ENCODE measurements at regions not wholly inside any gene's neighbourhood (a gene's known extent, or its start where the extent isn't known, plus 50 kb on each side); places are given as distances from the start of the nearest gene placed in this dataset.

DNA sequence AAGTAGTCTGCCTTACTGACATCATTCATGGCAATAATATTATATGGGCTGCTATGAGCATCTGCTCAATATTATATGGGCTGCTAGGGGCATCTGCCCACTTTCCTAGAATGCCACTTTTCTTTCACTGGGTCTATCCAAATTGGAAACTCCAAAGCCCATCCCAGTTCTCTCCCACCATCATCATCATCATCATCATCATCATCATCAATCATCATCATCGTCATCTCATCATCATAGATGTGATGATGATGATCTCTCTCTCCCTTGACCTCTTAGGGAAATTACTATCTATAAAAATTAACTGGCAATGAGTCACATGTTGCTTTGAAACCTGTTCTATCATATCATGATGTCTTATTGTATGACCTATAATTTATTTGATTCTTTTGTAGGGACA is 222.0 kb downstream of the TJP1 start:
- no peak for DNase-seq

DNA sequence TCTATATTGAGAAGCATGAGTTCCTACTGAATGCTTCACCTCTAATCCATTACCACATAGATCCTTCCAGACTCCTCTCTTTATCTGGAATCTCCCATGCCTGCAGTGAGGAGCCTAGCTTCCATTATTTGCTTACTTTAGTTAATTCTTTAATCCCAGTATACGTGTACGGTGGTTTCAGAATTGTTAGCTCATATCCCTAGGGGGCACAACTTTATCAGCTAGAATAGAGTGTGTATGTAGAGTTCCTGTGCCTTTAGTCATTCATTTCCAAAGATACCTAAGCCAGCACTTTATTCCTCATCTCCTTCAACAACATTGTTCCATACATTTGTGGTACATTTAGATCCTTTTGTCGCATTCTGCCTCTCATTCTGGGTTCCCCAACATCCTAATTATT is 226.0 kb downstream of the TJP1 start:
- no peak for DNase-seq

DNA sequence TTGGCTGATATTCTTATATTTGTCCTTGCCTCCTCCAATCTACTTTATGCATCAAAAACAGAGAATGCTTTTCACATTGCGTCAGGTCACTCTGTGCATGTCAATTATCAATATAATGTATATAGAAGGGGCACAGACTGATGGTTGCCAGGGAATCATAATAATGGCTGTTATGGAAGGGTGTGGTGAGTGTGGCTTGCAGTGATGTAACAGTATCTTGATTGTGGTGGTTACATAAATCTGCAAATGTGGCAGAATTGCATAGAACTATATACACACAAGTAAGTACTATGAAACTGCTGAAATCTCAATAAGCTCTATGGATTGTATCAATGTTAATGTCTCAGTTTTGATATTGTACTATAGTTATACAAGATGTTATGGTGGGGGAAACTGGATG is 228.6 kb downstream of the TJP1 start:
- DNase-seq, result no peak

DNA sequence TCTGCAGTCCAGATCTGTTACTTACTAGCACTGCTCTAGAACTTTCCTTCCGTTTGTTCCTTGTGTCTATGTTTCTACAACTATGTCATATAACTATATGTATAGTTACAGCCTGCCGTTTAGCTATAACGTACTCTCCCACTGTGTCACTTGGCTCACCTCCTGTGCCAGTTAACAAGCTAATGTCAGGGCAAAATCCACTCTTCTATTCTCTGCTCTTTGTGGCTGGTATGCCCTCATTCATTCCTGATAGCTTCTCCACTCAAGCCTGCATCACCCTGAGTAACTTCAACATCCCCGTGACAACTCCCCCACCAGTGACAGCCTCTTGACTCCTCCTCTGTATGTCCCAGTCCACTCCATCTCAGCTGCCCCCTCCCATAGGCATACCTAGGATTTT is 229.2 kb downstream of the TJP1 start:
- DNase-seq, result no peak

DNA sequence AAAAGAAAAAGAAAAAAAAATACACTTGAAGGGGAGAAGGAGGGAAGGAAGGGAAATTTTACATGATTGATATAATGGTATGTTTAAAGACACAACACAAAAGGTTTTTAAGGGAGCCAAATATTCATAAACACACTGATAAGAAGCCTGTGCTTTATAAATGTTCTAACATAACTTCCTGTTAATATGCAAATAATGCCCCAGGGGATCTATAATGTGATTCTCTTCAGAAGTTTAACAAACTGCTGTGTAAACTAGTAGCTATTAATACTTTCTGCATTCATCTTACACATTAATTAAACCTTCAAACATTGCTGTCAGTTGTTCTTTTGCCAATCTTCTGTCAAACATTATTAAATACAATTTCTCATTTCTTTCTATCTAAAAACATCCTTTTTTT is 231.6 kb downstream of the TJP1 start:
- no peak for DNase-seq

DNA sequence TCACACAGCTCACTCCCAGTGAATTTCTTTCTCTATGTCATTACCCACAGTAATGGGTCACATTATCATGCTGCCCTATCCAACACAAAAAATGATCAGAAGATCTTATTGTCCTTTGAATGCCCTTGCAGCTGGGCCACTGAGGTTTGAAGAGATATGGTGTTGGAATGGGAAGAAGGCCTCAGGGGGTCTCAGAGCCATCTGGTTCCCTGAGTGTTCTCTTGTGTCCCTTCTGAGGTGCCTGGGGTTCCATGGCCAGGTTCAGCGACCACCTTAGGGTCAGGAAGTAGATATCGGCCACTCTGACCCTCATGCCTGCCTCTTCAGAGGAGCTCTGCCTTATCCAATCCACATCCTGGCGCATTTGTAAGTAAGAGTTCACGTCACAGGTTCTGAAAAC is 232.3 kb downstream of the TJP1 start:
- DNase-seq, result no peak

DNA sequence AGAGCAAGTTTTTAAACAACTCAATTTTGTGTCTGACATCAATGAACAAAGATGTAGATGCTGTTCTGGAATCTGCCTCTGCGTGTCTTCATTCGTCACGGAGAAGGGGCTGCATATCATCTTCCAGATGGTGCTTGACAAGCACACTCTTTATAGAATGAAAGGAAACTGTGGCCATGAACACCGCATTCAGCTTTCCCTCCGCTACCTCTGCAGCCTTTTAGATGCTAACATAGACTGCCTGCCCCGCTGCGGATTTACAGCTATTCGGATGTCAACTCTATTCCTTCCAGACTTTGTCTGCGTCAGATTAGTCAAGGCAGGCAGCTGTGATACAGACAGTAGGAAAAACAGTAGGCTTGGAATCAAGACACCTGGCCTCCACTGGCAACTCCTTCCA is 232.9 kb downstream of the TJP1 start:
- no peak for DNase-seq

DNA sequence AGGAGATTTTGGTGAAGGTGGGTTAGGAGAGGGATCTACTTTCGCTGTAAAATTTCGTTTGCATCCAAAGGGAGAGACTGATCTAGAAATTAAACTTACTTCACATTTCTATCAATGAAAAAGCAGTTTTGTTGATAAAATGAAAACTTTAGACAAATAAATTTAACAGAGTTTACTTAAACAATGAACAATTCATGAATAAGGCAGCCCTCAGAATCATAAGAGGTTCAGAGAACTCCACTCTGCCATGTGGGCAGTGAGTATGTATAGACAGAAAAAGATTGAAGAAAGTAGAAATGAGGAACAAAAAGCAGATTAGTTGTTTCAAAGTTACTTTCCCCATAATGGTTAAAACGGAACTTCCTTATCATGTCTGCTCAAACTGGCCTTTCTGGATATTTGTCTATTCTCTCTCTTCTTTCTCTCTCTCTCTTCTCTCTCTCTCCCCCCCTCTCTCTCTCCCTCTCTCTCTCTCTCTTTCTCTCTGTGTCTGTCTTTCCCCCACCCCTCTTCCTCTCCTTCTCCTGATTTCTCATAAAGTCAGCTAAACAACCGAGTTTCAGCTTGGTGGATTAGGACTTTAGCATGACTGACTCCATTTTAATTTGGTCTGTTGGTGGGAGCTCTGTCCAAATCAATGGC is 248.9 kb downstream of the TJP1 start:
- DNase-seq, result no peak

DNA sequence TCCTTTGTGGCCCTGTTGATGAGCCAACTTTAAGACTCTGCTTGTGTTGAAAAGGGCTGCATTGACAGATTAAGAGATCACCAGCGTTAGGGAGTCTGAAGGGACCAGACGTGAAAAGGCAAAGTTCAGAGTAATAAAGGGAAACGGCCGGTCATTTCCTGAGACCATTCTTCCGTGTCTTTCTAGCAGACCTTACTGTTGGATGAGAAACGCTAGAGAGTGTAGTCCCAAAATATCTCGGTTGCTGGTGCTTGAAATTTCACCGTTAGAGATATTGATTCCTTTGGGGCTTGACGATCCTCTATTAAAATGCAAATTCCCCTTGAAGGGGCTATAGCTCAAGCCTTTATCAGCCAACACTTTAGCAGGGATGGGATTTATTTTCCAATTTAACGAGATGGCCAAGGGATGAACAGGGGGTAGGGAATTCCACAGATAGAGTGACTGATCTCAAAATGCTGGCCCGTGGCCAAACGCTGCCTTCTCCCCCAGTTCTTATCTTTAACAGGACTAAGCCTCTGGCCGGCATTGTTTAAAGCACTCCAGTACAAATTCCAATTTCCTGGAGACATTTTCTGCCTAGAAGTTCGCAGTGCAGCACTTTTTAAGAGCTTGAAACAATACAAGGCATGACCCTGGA is 250.4 kb downstream of the TJP1 start:
- no peak for DNase-seq

DNA sequence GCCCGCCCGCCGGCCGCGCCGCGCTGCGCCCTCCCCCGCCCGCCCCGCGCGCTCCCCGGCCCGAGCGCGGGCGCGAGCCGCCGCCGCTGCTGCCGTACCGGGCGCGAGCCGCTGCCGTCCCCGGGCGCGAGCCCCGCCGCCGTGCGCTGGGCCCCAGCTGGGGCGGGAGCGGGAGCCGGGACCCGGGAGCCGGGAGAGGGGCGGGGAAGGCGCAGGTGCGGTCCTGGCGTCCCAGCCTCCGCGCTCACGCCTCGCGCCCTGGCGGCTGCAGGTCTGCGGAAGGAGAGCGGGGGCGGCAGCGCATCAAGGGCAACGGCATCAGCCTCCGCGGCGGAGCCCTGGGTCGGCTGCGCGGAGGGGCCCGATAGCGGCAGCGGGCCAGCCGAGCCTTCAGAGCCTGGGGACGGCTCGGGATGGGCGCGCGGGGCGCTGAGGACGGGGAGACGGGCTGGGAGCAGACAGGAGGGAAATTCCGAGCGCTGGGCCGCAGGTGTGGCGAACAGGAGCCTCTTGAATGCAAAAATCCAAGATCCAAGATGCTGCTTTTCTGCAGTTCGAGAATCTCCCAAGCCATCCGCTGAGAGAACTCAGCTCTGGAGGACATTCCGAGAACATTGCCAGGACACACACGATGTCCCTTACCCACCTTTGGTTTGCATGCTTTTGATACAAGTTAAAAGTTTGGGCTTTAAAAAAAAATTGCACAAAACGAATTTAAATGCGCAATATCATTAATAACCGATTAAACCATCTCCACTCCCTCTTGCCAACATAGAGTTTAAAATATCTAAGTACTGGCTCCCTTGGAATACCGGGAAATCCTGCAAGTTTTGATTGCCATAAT is 251.1 kb downstream of the TJP1 start:
- no peak for DNase-seq

DNA sequence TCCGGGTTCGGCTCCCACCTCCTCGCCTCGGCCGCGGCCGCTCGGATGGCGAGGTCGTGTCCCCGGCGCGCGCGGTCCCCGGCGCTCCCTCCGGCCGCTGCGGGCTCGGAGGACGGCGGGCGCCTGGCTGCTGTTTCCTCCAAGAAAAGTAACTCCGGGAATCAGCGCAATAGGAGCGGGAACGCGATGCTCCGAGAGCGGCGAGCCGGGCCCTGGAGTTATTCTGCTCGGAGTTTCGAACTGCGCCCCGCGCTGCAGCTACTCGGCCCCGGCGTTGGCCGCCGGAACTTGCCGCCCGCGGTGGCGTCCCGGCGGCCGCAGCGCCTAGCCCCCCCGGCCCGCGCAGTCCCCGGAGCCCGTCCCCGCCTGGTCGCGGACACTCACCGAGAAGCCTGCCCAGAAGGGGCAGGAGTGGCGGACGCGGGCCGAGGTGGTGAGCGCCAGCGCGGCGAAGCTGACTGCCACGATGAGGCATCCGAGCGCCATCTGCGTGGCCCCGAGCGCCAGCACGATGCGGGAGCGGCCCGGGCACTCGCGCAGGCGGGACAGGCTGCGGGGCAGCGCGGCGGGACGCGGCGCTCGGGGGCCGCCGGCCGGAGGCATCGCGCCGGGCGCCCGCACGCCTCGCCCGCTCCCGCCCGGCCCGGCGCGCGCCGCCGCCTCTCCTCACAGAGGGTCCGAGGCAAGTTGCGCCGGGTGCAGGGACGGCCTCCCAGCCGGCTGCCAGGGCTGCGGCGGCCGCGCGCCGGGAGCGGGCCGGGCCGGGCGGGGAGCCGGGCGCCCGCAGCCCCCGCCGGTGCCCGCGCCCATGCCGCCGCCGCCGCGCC is 251.9 kb downstream of the TJP1 start:
- no peak for DNase-seq

DNA sequence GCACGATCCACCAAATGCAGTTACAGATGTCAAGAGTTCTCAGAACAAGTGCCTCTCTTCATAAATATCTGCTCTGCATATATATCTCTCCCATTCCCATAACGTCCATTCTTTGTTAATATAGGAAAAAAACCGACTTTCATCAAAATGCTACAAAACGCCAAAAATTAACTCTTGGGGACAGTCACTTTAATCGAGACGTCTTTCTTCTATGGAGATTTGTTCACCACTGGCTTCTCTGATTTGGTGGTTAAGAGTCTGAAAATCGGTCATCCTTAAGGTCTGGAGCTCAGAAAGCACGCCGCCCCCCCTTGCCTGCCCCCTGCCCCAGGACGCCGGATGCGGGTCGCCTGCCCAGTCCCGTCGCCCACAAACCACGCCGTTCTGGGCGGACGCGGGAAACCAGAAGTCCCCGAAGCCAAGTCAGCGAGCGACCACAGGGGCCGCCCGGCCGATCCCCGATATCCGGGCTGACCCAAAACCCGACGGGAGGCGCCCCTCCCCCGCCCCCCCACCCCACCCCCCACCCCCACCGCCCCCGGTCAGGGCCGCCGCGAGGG is 252.7 kb downstream of the TJP1 start:
- no peak for DNase-seq

DNA sequence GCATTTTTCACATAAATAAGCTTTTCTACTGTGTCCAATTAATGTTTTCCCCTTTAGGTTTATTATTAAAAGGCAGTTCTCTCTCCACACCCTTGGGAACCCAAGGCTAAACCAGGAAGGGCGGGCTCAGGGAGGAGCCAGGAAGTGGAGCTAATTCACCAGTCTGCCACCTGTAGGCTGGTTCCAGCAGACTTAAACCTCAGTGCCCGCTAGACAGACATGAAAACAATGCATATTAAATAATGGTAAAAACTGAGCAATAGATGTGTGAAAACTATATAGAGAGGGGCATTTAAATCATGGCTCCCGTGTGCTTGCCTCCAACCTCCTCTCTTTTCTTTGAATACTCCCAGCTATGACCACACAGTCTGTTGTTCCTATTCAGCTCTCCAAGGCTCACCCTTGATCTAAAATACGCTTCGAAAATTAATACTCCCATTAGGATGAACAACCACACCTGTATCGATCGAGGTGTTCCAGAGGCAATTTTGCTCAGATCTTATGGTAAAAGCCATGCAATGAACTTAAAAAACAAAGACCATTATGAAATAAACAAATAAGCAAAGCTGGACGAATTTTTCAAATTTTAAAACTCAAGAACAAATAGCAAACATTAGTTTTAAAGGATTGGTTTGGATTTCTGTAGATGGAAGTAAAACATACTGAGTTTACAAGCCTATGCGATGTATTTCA is 253.3 kb downstream of the TJP1 start:
- no peak for DNase-seq

DNA sequence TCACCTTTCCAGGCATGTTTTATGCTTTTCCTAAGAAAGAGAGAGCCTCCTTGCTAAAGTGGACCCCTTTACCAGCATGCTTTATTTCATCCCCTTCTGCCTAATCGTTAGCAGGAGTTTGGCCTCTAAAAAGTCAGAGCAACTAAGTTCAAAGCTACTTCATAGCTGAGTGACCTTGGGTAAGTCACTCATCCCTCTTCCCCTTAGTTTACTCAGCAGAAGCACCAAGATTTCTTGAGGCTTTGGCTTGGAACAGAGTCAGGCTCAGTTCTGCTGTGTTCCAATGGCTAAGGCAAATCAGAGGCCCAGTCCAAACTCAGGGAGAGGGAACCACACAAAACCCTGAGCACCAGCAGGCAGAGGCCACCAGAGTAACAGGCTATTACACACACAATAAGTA is 254.9 kb downstream of the TJP1 start:
- DNase-seq, result no peak

DNA sequence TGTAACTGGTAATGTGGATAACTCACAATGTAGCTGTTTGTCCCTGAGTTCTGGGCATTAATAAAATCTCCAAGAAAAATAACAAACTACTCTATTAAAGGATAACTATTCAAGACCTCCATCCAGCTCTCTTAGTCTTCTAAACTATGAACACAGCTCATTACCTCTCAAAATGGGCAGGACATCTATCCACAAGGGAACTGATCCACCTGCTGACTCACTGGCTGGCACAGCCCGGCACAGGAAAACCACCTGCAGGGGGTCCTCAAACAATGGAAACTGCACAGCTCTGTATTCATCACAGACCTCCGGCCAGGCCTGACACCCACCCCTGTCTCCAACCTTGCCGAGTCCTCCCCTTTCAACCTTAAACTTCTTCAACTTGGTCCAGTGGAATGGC is 255.4 kb downstream of the TJP1 start:
- no peak for DNase-seq

DNA sequence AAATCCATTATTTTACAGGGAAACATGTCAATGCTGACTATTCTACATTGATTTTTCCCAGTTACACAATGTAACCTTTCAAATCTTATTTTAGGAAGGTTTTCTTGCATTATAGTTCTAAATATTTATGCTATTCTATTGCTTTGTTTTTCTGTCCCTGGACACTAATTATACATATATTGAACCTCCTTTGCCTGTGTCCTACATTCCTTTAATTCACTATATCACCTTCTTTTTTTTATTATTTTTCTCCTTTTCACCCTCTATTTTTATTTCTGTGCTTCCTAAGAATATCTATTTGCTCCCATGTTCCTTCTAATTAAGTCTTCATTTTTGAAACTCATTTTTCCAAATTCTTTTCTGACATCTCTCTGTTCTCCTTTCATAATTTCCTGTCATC is 259.2 kb downstream of the TJP1 start:
- no peak for DNase-seq

DNA sequence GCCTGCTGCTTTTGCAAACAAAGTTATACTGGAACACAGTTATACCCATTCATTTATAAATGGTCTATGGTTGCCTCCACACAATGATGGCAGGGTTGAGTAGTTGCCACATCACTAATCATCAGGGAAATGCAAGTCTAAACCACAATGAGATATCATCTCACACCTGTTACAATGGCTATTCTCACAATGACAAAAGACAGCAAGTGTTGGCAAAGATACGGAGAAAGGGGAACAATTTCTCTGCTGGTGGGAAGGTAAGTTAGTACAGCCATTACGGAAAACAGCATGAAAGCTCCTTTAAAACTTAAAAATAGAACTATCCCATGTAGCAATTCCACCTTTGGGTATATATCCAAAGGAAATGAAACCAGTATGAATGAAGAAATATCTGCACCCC is 261.4 kb downstream of the TJP1 start:
- DNase-seq, result no peak

DNA sequence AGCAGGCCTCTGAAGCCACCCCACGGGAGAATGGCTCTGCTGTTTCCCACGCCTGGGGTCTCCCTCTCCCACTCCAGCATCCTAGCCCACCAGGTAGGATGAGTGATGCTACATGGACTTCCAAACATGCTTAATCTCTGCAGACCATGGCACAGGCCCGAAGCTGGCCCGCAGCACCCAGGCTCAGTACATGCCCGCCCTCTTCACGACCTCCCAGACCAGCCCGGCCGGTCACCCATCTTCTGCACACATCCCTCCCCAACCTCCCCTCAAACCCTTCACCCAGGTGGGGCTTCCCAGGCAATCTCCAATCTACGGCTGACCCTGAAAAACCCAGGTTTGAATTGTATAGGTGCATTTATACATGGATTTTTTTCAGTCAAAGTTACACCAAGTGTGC is 264.0 kb downstream of the TJP1 start:
- no peak for DNase-seq

DNA sequence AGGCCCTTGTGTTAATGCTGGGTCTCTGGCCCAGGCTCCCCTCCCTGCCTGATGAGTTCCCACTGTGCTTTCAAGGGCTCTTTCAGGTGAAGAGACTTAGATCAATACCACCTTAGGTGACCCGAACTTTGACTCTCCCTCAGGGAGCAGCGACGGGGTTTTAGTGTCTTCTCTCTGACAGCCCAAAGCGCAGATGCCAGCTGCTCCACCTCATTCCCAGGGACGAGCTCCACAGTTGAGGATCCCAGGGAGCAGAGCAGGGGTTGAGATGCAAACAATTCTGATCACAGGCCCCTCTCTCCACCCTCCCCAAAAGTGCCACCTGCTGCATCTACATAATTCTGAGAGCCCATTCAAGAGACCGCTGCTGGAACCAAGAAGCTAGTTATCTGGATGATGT is 265.1 kb downstream of the TJP1 start:
- DNase-seq, result no peak

DNA sequence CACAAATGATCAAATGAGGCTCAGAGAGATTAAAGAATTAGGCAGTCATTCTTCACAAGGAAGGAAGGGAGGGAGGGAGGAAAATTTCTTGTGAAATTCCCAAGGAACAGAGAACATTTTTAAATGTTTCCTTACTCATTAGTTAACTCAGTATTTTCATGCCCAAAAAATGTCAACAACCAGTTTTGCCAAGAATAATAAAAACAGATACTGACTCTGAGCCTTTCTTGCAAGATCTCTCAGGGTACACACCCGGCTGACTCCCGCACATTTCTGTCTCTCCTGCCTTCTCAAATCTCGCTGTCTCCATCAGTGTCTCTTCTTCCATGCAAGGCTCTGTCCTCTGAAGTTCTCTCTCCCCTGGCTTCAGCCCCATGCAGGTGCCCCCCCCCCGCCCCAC is 265.9 kb downstream of the TJP1 start:
- DNase-seq, result no peak

DNA sequence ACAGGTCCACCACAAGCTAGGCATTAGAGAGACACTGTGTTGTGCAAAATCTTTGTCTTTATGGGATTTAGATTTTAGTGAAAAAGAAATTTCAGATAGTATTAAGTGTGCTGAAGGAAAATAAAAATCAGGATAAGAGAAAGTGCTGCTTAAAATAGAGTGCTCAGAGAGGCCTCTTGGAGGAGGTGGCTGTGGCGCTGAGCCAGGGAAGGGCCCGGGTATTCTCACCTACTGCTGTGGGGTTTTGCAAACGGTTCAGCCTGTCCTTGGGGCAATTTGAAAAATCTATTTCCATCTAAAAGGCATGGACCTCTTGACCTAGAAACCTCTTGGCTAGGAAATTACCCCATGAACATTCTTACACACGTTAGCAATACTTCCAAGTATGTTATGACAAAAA is 267.7 kb downstream of the TJP1 start:
- no peak for DNase-seq

DNA sequence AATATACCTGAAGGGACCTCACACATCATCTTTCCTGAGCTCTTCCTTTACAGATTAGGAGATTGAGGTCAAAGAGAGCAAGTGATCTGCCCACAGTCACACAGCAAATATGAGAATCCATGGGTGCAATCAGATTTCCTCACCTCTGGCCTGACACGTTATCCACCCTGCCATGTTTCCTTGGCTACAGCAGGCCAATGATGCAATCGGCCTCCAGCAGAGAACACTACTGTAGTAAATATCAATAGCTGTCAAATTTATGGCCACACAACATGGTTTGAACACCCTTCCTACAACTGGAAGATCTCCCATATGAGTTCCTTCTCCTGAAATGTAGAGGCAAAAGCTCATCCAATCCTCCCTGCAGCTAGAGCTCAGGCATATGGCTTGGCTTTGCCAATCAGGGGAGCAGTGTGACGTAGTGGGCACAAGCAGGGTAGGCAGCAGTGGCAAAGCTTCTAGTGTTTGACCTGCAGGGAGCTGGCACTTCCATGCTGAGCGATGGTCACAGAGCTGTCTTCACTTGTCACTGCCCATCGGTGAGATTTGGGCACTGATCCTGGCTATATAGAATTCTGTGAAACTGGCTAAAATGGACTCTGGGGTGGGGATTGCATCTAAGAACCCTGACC is 271.3 kb downstream of the TJP1 start:
- DNase-seq, result no peak
